ENCODE measurements at regions not wholly inside any gene's neighbourhood (a gene's known extent, or its start where the extent isn't known, plus 50 kb on each side); places are given as distances from the start of the nearest gene placed in this dataset.

DNA sequence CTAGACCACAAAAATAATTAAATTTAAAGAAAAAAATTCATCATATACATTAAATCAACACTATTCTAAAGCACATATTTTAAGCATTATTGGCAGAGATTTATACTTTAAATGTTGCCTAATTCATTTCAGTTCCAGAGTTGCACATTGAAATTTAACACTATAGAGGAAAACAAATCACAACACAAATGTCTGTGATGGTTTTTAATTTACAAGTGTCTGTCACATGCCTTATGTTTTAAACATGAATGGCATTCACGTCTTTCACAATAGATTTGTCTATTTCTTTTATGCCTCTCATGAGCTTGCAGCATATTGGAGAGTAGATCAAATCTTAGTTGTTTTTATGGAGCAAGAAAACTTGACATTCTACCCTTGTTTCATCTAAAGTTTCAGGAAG is 811.3 kb downstream of the NLGN4X start:
- TF ChIP-seq POLR2A (IDR thresholded peaks at IDR 0.05) (no peak), CTCF (IDR thresholded peaks at IDR 0.05) (no peak)

Measured in lower leg skin (tissue), 3 donors.